Frontal cortex (tissue), 3 donors: ENCODE measurements at regions not wholly inside any gene's neighbourhood (a gene's known extent, or its start where the extent isn't known, plus 50 kb on each side); places are given as distances from the start of the nearest gene placed in this dataset.
"Not testable (repeated sequence)": the region's sequence is repeated elsewhere in the genome, so short reads cannot be mapped to it uniquely, and the experiment has no call there.

Experiments used
- DNase-seq, 2 donors: peaks; one replicate each; pipeline ENCODE4 v3.0.0; 2012; ENCODE audit warnings: low spot score in 2 of 2
- FAIRE-seq: peaks from 2 replicates; lab custom pipeline; 2012; peaks lifted over from hg19 to GRCh38; lab: Jason Lieb, UNC
- donor health status: control.
- donor health status: control.
- donor health status: control.

DNA sequence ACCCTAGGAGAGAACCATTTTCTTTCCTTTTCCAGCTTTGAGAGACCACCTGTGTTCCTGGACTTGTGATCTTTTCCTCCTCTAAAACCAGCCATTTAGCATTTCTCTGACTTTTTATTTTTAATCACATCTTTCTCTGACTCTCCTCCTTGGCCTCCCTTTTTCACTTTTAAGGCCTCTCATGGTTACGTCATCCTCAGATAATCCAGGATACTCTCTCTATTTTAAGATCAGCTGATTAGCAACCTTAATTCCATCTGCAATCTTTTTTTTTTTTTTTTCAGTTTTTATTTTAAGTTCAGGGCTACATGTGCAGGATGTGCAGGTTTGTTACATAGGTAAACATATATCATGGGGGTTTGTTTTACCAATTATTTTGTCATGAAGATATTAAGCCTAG lies 54.0 kb downstream of the RFPL4B start:
- DNase-seq, result no peak
- no peak for FAIRE-seq

DNA sequence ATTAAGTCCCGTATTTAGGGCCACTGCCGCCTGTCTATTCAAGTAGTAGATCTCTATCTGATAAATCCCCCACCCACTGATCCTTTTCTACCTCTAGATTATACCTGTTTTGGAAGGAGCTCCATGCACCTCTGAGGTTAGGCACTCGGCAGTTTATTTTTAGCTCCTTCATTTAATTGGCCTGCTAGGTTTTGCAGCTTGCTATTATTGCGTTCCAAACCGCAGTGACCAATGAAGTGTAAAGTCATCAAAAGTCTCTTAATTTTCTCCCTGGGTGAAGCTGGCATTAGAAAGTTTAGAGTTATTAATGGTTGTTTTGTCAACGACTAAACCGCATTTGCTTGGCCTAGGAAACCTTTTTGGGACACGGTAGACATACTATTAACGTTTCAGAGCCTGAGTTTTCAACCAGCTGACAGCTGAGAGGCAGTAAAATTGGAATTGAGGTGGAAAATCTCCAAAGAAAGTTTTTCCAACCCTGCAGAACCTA lies 60.0 kb downstream of the RFPL4B start:
- no peak for DNase-seq
- no peak for FAIRE-seq

DNA sequence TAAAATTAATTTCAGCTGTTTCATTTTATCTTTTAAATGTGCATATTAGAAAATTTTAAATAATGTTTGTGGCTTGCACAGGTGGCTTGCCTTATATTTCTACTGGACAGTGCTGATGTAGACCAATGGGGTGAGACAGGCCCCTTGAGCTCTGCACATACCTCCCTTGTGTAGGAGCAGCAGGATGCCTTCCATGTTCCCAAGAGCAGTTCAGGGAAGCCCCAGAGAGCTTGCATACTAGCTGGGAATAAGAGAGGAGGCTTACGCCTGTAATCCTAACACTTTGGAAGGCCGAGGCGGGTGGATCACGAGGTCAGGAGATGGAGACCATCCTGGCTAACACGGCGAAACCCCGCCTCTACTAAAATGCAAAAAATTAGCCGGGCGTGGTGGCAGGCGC lies 61.4 kb downstream of the RFPL4B start:
- FAIRE-seq (no peak), DNase-seq (no peak)

DNA sequence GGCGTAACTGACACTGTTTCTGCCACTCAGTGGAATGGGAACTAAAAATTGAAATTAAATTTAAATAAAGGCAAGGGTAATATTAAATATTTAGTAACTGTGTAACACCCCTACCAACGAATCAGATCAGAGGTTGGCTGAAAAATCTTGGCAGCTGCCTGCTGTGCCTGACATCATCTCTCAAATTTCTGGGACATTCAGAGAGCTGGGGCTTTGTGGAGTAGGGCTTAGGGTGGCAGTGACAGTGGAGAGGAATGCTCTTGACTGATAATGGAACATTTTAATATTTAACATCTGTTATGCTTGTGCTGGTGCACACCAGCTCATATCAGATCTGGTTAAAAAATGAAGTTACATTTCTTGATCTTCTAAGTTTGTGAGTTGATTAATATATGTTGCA lies 62.2 kb downstream of the RFPL4B start:
- FAIRE-seq, result no peak
- no peak for DNase-seq

DNA sequence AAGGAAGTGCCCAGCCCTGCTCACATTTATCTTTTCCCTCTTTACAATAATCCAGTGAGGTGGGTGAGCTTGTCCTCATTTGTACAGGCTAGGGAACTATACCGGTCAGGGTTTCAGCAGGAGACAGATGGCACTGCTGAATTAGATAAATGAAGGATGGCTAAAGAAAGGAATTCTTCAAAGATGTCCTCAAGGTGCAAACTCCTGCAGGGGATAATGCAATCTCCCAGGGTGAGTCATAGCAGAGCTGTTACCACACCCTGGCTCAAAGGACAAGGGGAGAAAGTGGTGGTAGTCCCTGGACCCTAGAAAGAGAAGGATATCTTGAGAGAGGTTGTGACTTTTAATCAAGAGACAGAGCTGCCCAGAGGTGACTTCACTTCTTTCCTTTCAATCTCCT lies 66.7 kb downstream of the RFPL4B start:
- no peak for DNase-seq
- FAIRE-seq, result no peak

DNA sequence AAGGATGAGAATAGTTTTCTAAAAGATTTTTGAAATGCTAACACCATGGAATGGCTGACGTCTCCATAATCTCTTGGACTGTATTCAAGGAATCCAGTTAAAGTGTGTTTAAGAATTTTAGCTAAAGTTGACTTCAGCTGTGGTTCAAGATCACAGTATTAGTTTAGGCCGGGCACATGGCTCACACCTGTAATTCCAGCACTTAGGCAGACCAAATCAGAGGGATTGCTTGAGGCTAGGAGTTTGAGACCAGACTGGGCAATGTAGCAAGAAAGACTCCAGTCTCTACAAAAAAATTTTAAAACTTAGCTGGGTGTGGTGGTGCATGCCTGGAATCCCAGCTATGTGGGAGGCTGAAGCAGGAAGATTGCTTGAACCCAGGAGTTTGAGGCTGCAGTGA lies 68.2 kb downstream of the RFPL4B start:
- no peak for FAIRE-seq
- DNase-seq, result no peak

DNA sequence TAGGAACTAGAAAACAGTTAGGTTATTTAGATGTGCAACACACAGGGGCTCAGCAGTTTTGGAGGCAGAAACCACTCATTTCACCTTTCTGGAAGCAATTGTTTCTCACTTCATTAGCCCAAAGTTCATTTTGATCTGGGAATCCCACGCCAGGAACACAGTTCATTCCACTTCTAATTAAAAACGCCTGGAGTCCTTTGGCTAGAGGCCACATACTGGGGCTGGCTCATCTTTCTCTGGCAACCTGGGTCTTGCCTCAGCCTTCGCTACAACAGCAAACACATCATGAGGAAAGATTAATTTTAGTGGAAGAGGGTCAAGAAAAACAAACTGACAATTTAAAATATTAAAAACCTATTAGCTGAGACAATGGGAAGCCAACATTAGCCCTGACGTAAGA lies 69.7 kb downstream of the RFPL4B start:
- DNase-seq, result no peak
- no peak for FAIRE-seq

DNA sequence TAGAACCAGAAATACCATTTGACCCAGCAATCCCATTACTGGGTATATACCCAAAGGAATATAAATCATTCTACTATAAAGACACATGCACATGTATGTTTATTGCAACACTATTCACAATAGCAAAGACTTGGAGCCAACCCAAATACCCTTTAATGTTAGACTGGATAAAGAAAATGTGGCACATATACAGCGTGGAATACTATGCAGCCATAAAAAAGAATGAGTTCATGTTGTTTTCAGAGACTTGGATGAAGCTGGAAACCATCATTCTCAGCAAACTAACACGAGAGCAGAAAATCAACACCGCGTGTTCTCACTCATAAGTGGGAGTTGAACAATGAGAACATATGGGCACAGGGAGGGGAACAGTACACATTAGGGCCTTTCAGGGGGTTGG lies 79.9 kb downstream of the RFPL4B start:
- FAIRE-seq, DNase-seq: not testable (repeated sequence)

DNA sequence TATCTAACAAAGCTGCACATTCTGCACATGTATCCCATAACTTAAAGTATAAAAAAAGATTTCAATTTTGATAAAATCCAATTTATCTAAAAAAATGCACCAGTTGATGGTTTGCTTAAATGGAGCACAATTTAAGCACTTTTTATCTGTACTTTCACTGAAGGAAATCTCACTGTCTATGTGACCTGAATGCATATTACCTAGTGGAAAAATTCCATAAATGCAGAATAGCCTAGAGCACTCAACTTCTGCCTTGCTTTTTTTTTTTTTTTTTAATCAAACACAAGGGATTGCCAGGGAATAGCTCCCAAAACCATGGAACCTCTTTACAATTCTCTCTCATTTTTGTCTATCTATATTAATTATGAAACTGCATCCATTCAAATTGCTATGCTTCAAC lies 80.4 kb downstream of the RFPL4B start:
- DNase-seq, result no peak
- no peak for FAIRE-seq

DNA sequence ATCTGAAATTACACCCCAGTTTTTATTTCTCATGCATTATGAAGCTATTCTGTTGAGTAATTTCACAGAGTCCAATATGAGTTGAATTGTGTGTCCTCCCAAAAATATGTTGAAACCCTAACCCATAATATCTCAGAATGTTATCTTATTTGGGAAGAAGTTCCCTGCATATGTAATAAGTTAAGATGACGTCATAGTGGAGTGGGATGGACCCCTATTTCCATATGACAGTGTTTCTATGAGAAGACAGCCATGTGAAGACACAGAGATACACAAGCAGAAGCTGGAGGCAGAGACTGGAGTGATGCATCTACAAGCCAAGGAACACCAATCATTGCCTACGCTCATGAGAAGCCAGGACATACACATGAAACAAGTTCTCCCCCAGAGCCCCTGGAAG lies 81.3 kb downstream of the RFPL4B start:
- no peak for DNase-seq
- FAIRE-seq, result no peak

DNA sequence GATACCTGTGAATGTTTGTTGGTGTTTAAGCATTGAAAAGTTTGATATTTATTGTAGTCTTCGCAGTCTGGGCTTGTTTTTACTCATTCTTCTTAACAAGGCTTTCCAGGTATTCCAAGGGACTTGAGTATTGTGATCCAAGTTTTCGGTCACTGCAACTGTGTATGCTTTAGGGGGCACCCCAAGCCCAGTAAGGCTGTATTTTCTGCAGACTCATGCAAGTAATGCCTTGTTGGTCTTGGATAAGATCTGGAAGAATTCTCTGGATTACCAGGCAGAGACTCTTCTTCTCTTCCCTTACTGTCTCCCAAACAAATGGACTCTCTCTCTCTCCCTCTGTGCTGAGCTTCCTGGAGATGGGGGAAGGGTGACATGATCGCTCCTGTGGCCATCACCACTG lies 82.1 kb downstream of the RFPL4B start:
- DNase-seq (no peak), FAIRE-seq (no peak)

DNA sequence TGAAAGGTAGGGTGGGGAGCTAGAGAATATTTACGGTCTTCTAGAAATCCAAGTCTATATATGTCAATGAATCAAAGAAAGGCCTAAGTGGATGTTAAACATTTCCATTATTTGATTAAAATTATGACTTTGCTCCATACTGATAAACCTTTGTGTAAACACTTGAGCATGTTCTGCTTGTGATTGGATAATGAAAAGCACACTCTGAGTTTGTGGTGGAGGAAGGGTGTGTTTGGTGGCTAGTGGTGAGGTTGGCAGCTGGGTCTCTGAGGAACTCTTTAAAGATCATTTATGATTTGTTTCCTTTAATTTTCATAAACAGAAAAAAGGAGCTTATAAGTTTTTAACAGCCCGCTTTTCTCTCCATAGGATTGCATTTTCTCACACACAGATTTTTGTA lies 84.7 kb downstream of the RFPL4B start:
- DNase-seq, result no peak
- no peak for FAIRE-seq

DNA sequence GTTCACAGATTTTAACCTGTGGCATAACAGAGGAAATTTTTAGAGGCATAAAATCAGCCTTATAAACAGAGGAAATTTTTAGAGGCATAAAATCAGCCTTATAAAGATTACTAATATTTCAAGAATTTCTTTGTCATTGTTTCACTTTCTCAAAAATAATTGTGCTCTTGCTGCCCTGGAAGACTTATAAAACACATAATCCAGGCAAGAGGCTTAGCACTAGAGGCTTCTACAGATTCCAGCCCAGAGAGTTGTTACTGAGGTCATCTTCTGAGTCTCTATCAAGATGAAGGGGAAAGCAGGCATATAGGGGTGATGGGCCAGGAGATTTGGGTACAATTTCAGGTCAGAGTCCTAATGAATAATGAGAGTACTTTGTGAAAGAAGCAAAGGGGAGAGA lies 85.7 kb downstream of the RFPL4B start:
- FAIRE-seq, result no peak

DNA sequence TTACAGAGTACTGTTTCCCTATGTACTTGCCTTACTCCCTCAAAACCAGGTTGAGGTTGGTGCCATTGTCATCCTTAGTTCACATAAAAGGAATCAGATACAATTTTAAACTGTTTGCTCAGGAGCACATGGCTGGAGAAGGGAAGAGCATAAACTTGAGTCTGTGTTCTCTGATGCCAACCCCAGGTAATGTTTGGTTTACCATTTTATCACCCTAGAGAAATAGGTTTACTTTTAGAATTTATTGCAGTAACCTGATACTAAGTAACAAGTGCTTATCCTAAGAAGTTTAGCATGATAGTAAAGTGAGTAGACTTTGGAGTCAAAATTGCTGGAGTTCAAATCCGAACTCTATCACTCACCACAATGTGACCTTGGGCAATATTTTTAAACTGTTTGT lies 86.3 kb downstream of the RFPL4B start:
- DNase-seq (no peak), FAIRE-seq (no peak)

More for the DNA sequence above, 85.7 kb downstream of the RFPL4B start:
- no peak for DNase-seq

DNA sequence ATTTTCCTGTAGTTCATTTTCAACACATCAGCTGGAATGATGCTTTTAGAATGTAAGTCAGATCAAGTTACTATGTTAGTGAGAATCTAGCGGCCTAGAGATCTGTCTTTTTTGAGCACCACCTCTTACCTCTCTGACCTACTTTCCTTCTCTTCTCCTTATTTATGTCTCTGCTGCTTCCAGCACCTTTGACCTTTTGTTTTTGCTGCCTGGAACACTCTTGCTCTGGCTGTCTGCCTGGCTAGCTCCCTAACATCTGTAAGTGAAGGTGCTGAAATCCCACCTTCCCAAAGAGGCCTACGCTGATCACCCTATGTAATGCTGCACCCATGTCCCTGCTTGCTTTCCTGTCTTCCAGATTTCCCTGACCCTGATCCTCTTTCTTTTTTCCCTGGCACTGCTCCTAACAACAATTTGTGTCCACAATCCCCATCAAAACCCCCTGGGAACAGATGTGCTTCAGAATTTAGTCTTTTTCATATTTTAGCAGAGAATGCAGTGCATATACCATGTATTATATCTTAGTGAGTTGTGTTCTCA lies 87.8 kb downstream of the RFPL4B start:
- DNase-seq (no peak), FAIRE-seq (no peak)

DNA sequence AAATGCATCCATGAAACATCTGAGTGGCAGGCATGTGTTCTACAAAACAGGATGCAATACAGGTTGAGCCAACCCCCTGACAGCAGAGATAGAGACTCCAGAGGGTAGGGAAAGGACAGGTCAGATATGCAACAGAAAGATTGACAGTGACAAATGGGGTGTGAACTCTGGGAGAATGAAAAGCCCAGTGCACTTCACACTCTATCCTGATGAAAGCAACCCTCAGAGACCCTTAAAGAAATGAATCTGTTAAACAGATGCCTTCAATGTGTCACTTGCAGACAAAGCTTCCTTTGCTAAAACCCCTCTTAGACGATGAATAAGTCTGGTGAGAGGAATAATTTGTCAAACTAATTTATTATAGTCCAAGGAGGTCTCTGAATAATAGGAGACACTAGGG lies 89.9 kb downstream of the RFPL4B start:
- FAIRE-seq, result no peak
- no peak for DNase-seq

DNA sequence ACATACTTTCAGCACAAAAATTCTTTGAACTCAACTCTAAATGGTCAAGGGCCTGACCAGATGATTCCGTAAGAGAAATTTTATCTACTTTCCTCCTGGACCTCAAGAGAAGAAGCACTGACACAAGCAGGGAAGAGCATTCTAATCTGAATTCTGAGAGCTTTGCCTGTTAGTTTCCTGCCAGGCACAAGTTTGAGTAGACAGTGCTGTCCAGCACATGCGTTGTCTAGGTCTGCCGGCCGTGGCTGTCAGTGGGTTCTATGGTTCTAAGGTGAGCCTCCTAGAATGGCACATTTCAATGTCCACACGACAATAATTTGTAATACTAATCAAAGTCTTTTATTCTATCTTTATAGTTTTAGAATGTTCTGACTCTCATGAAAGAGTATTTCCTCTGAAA lies 91.9 kb downstream of the RFPL4B start:
- no peak for FAIRE-seq

DNA sequence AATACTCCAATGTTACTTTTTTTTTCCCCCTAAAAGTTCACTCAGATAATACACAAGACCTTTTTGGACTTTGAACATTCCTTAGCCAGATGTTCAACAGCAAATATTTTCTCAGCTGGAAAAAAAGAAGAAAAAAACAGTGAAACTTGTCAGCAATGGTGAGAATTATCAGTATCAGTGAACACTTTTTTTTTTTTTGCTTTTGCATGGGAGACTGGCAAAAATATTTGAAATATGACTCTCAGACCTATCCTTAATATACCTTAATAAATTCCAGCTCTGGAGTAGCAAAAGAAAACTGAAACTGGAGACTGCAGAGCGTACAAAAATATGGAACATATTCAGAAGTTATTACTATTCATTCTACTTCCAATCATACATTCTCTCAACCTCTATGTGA lies 92.3 kb downstream of the RFPL4B start:
- no peak for FAIRE-seq

More for the DNA sequence above, 91.9 kb downstream of the RFPL4B start:
- DNase-seq, result no peak

DNA sequence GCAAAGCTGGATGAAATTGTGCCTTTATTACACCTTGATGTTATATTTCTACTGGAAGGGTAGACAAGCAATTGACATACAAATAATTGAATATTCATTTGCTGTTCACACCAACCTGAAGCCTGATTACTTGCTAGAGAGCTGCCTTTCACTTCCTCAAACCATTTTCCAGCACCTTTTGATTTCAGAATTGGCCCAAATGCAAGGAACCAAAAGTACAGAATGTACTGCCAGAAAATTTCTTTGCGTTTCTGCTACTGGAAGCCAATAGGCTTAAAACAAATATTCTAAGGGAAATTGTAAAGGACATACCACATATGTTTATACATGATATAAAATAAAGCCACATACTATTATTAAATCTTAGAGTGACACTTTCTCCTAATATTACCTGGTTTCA lies 94.5 kb downstream of the RFPL4B start:
- FAIRE-seq, result no peak
- DNase-seq, result no peak

More for the DNA sequence above, 92.3 kb downstream of the RFPL4B start:
- DNase-seq, result no peak

DNA sequence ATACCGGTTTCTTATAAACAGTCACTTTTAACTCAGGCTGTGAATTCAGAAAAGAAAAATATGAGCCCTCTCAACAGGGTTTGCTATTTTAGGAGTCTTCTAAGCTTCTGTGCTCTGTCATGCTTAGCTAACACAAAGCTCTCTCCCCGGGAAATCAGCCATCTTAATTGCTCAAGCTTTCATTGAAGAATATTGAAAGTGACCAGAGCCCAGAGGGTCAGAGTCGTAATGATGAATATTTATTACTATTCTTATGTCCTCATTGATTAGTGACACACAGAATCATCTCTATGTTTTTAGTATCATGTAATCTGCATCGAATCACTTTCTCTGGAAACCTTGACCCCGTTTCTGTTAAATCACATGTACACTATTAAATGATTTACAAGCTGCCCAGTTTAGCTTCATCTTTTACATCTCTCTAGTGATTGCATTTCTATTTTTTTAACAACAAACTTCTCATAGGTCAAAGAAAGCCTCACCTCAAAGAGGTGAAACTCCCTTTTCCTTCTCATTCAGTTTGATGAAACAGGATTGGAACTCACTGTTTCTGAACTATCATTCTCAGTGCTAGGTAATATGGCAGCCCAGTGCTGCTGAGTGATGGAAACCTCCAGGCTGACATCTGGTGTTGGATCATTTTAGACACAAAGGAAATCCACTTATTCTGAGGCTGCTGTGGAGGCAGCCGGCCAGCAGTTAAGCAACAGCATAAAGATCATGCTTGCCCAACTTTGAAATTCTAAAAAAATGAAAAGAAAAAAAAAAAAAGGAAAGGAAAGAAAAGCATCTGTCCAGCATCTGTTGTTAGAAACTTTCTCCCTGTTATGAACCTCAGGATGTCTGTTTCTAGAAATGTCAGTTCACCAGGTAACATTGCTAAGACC lies 96.3 kb downstream of the RFPL4B start:
- no peak for FAIRE-seq

DNA sequence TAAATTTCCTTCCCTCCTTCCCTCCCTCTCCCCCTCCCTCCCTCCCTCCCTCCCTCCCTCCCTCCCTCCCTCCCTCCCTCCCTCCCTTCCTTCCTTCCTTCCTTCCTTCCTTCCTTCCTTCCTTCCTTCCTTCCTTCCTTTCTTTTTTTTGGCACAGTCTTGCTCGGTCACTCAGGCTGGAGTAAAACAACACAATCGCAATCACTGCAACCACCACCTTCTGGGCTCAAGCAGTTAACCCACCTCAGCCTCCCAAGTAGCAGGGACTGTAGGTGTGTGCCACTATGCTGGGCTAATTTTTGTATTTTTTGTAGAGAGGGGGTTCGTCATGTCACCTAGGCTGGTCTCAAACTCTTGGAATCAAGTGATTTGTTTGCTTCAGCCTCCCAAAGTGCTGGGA lies 101.7 kb downstream of the RFPL4B start:
- DNase-seq, FAIRE-seq: not testable (repeated sequence)

More for the DNA sequence above, 96.3 kb downstream of the RFPL4B start:
- peak in 1 of 2 donors; percentile 0 for DNase-seq
